Transverse colon (tissue), 4 donors: ENCODE measurements at regions not wholly inside any gene's neighbourhood (a gene's known extent, or its start where the extent isn't known, plus 50 kb on each side); places are given as distances from the start of the nearest gene placed in this dataset.

Experiments
- DNase-seq: peaks from one replicate; pipeline ENCODE4 v3.0.0-alpha.2; 2019
- H3K27ac ChIP-seq, 4 donors: fragments of 200-600 bp; sonication (generic); 2 replicates each; pipeline ENCODE4 v1.5.1; 2016 to 2018; ENCODE audit warnings: inconsistent platforms in 4 of 4
- H3K27me3 ChIP-seq: fragments of 200-600 bp; sonication (generic); 2 replicates; pipeline ENCODE4 v1.5.1; 2017; ENCODE audit warnings: inconsistent platforms
- H3K36me3 ChIP-seq, 4 donors: fragments of 200-600 bp; sonication (generic); 2 replicates each; pipeline ENCODE4 v1.5.1; 2017 to 2019; ENCODE audit warnings: inconsistent platforms in 4 of 4
- H3K4me1 ChIP-seq, 4 donors: fragments of 200-600 bp; sonication (generic); 2 replicates each; pipeline ENCODE4 v1.5.1; 2017 to 2020; ENCODE audit warnings: inconsistent platforms in 4 of 4
- H3K4me3 ChIP-seq, 4 donors: fragments of 200-600 bp; sonication (generic); 1 replicate in 1 of 4; 2 replicates in 3 of 4; pipeline versions ENCODE4 v1.5.1 to v1.6.1; 2017 to 2019; ENCODE audit warnings: inconsistent platforms in 4 of 4
- H3K9me3 ChIP-seq, 2 donors: fragments of 200-600 bp; sonication (generic); 2 replicates each; pipeline ENCODE4 v1.5.1; 2017 to 2019; ENCODE audit warnings: inconsistent platforms in 2 of 2
- EP300 ChIP-seq: sonication (generic); formaldehyde crosslinking; IDR thresholded peaks from one replicate; pipeline ENCODE4 v1.6.1; 2017; ENCODE audit warnings: antibody characterized with exemption, low read depth
- POLR2A ChIP-seq: fragments of 450-650 bp; IDR thresholded peaks from one replicate; pipeline ENCODE4 v1.6.1; 2016; ENCODE audit warnings: antibody characterized with exemption, mild to moderate bottlenecking, moderate library complexity
- POLR2AphosphoS5 ChIP-seq, 3 donors: sonication (generic); formaldehyde crosslinking; IDR thresholded peaks; one replicate each; pipeline ENCODE4 v1.6.1; 2016; ENCODE audit warnings: antibody characterized with exemption in 3 of 3
- WGBS, 2 donors: methylation state at CpG; one replicate each; pipeline ENCODE4 v1.1.5; 2018; ENCODE audit warnings: low coverage in 1 of 2; 5-methylcytosine and 5-hydroxymethylcytosine counted together
- in situ Hi-C, 4 donors: fragments of 200-750 bp; cut with MboI; loops; one replicate each; pipeline versions ENCODE4 v1.15.0 to v1.15.1; 2017; ENCODE audit warnings: low sequenced_read_pairs in 3 of 4, low pct_ligation_motif_present in 1 of 4, low pct_unique_long_range_greater_than_20kb in 1 of 4
- intact Hi-C: fragments of 100-400 bp; cut with DNase I; formaldehyde crosslinking; loops from one replicate; pipeline ENCODE4 v1.15.1; 2023; ENCODE audit warnings: low total_unique reads
- TF ChIP-seq, protein P1 (sequence below), 5 experiments: fragments of 200-600 bp in 3 of 5; fragments of 450-650 bp in 2 of 5; sonication (generic) in 3 of 5; IDR thresholded peaks; 1 replicate in 2 of 5; 2 replicates in 3 of 5; pipeline ENCODE4 v1.5.1; 2016 to 2017; ENCODE audit warnings: antibody characterized with exemption in 5 of 5, inconsistent platforms in 3 of 5, mild to moderate bottlenecking in 2 of 5, moderate library complexity in 1 of 5

DNA sequence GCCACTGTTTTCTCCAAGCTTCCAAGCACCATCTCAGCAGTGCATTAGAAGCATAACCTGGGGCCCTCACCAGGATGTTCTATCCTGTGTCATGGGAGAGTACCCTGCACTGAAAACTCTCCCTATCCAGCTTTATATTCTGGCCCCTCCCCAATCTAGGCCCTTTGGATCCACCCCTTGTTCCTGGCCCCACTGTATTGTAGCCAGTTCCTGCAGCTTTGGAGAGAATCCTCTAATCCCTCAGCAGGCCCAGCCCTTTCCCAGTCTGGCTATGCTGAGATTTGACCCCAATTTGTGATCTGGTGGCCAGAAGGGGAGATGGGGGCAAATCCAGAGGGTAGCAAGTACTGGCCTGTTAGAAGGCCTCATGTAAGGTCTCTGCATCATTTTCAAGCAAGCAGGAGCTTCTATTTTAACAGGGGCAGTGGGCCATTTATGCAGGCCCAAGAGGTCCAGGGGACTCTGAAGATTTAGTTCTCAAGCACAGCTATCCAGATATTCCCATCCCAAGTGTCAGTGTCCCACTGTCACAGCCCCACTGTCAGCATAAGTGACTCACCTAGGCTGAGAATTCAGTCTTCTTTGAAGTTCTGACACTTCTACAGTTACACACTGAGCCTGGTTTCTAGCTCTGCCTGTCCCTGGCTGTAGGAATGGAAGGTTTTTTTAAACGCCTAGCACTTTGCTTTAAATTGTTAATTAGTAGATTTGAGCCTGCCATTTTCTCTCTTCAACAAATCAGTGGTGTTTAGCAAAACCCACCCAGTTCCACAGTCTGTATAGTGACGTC is 589.5 kb upstream of the CADM1 start:
- 79 to 100% methylated on average over 1 to 2 of the region's 2 CpGs for WGBS, 2 donors
- Histone ChIP-seq H3K9me3 (no peaks in the 10 kb centered on the region), H3K4me3 (no peak overlapping the region), H3K36me3 (no peaks in the 10 kb centered on the region), H3K4me1 (no peaks in the 10 kb centered on the region), H3K27me3 (peaks cover 3% of the 10 kb centered on the region), H3K27ac (no peak overlapping the region)
- in situ Hi-C loops (no loop called here), intact Hi-C loops (no loop called here)
- DNase-seq: no peak
- TF ChIP-seq, protein P1, sequence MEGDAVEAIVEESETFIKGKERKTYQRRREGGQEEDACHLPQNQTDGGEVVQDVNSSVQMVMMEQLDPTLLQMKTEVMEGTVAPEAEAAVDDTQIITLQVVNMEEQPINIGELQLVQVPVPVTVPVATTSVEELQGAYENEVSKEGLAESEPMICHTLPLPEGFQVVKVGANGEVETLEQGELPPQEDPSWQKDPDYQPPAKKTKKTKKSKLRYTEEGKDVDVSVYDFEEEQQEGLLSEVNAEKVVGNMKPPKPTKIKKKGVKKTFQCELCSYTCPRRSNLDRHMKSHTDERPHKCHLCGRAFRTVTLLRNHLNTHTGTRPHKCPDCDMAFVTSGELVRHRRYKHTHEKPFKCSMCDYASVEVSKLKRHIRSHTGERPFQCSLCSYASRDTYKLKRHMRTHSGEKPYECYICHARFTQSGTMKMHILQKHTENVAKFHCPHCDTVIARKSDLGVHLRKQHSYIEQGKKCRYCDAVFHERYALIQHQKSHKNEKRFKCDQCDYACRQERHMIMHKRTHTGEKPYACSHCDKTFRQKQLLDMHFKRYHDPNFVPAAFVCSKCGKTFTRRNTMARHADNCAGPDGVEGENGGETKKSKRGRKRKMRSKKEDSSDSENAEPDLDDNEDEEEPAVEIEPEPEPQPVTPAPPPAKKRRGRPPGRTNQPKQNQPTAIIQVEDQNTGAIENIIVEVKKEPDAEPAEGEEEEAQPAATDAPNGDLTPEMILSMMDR (IDR thresholded peaks at IDR 0.05): no peak
- TF ChIP-seq POLR2AphosphoS5 (IDR thresholded peaks at IDR 0.05) (no peak), EP300 (no peak), POLR2A (no peak)

DNA sequence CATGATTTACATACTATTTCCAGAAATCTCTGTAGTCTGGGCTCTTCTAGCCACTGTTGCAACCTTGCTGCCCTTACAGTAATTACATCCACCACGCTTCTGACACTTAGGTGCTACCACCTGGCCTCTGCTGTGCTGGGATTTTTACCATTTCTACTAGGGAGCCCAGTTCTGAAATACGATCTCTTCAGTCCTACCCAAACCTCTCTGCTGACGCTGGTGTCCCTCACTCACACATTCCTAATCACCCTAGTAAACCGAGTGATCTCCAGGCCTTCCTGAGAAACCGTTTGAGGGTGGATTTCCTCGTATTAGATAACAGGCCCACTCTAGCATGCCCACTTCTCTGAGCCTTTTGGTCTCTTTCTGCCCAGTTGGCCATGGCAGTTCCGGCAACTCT is 588.9 kb upstream of the CADM1 start:
- intact Hi-C loops: no loop called here
- Histone ChIP-seq H3K4me3 (no peak overlapping the region), H3K27ac (no peak overlapping the region), H3K9me3 (no peaks in the 10 kb centered on the region), H3K4me1 (no peaks in the 10 kb centered on the region), H3K27me3 (peaks cover 3% of the 10 kb centered on the region), H3K36me3 (no peaks in the 10 kb centered on the region)
- in situ Hi-C loops: no loop called here
- no peak for DNase-seq
- TF ChIP-seq POLR2A (no peak), EP300 (no peak), POLR2AphosphoS5 (IDR thresholded peaks at IDR 0.05) (no peak)
- TF ChIP-seq, protein P1 (IDR thresholded peaks at IDR 0.05): no peak
- WGBS, 2 donors: 57 to 84% methylated on average over 5 to 7 of the region's 7 CpGs

DNA sequence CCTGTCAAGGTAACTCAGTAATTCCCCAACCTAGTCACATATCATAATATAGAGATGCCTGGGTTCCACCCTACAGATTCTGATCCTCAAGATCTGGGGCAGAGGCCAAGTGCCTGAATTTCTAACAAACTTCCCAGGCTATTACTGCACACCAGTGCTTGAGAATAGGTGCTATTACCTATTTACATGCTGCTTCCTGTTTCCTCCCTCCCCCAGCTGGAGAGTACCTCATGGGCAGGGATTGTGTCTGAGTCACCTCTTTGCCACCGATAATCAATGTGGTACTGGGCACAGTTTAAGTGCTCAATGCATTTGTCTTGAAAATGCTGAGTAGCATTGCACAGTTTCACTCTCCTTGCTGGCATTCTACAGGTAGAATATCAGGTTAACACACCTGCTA is 582.2 kb upstream of the CADM1 start:
- H3K4me1 ChIP-seq: no peaks in the 10 kb centered on the region
- 36 to 43% methylated on average over 1 of the region's 1 CpG for WGBS, 2 donors
- H3K27me3 ChIP-seq: peaks cover 4% of the 10 kb centered on the region
- H3K36me3 ChIP-seq: no peaks in the 10 kb centered on the region
- in situ Hi-C loops (no loop called here), intact Hi-C loops (no loop called here)
- no peaks in the 10 kb centered on the region for H3K9me3 ChIP-seq
- DNase-seq: peak; percentile 28
- no peak overlapping the region for H3K27ac ChIP-seq
- H3K4me3 ChIP-seq: no peak overlapping the region
- TF ChIP-seq POLR2A: no peak
- TF ChIP-seq EP300: no peak
- no peak for TF ChIP-seq POLR2AphosphoS5 (IDR thresholded peaks at IDR 0.05)
- TF ChIP-seq, protein P1 (IDR thresholded peaks at IDR 0.05): no peak

DNA sequence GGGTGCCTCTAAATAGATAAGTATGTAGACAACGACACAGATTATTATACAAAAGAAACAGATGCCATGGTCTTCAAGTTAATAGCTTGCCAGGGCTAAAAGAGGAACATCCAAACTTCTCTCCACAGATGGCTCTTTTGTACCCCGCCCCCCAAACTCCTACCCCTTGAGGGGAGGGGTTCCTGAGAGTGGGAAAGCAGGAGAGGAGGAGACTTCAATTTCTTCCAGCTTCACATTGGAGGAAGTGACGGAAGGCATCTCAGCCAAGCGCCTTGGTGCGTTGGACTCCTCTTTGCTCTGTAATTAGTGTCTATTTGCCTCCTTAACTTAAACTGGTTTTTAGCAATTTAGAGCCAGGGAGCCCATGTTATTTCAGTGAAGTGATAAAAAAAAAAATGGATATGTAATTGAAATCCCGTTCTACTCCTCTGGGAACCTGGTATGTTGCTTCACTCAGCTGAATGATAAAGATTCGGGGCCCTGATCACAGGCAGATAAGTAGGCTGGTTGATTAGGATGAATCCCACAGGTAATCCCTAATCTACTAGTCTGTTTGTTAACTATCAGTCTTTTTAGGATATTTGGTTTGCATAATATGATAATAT is 580.9 kb upstream of the CADM1 start:
- intact Hi-C loops (no loop called here), in situ Hi-C loops (no loop called here)
- Histone ChIP-seq H3K9me3 (no peaks in the 10 kb centered on the region), H3K36me3 (no peaks in the 10 kb centered on the region), H3K27me3 (peaks cover 8% of the 10 kb centered on the region), H3K4me3 (no peak overlapping the region), H3K27ac (no peak overlapping the region), H3K4me1 (no peaks in the 10 kb centered on the region)
- no peak for DNase-seq
- TF ChIP-seq POLR2A: no peak
- TF ChIP-seq POLR2AphosphoS5 (IDR thresholded peaks at IDR 0.05): no peak
- TF ChIP-seq, protein P1 (IDR thresholded peaks at IDR 0.05): no peak
- no peak for TF ChIP-seq EP300
- 71 to 89% methylated on average over 6 to 7 of the region's 7 CpGs for WGBS, 2 donors
